Glomerular endothelial cell (primary cell): ENCODE measurements at regions not wholly inside any gene's neighbourhood (a gene's known extent, or its start where the extent isn't known, plus 50 kb on each side); places are given as distances from the start of the nearest gene placed in this dataset.

Experiments
- DNase-seq: peaks from one replicate; pipeline ENCODE4 v3.0.0-alpha.2; 2011; ENCODE audit warnings: low read depth, low spot score; ENCODE audit errors: extremely low read depth

DNA sequence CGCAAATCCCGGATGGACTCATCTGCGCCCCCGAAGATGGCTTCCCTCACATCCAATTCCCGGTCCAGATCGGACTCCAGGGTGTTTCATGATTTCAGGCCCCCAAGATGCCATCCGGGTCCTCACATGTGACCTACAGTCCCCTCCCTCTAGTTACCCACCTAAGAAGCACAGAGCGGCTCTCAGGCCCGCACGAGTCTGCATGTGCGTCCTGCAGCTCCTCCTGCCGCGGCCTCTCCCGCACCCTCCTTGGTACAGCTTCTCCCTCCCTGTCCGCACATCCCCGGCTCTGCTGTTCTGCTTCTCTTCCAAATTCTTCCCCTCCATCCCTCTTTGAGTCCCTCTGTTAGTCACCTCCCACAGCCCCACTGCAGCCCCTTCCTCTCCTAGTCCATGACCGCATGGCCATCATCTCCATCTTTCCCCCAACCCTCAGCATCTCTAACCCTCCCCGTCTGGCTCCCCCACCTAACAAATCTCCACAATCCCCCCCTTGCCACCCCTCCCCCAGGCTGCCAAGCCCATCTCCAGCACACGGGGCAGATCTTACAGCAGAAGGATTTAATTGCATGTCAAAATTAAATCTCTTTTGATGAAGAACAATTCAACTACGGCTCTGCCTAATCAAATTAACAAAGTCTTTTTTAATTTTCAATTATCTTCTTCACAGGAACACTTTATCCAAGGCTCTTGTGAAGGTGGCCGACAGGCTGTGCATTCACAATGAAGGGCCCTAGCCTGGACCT lies 231.0 kb downstream of the RBFOX3 start:
- DNase-seq: no peak

DNA sequence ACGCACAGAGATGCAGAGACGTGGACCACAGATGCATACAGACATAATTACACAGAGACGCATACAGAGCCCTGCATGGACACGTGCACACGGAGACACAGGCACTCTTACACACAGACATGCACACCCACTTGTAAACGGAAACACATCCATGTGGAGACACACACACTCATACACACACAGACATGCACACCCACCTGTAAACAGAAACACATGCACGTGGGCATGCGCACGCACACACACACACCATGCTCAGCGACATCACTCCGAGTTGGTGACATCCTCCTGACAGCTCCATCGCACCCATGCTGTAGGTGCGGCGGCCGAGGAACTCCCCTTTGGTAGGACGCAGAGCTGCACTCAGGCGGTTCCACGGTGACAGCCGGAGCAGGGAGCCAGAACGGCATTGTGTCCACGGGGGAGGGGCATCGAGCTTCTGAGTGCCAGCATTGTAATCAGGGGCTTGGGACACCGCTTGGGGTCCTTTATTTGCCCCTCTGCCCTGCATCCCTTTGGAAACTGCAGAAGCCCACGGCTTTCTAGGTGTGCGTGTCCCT lies 233.5 kb downstream of the RBFOX3 start:
- DNase-seq: no peak

DNA sequence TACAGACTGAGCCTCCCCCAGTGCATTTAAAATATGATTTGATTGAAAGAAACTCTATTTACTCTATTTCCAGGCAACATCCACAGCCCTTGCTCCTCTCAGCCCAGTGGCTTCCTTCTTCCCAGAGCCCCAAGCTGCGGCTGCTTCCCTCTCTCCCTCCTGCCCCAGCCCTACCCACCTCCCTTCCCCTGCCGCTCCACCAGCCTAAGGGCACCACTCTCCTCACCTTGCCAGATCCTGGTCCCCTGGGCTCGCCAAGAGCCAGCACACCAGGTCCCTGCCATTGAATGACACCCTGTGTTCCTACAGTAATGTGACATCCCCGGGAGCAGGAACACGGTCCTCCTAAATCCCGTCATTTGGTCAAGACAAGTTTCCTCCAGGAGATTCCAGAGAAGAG lies 236.0 kb downstream of the RBFOX3 start:
- DNase-seq: no peak

DNA sequence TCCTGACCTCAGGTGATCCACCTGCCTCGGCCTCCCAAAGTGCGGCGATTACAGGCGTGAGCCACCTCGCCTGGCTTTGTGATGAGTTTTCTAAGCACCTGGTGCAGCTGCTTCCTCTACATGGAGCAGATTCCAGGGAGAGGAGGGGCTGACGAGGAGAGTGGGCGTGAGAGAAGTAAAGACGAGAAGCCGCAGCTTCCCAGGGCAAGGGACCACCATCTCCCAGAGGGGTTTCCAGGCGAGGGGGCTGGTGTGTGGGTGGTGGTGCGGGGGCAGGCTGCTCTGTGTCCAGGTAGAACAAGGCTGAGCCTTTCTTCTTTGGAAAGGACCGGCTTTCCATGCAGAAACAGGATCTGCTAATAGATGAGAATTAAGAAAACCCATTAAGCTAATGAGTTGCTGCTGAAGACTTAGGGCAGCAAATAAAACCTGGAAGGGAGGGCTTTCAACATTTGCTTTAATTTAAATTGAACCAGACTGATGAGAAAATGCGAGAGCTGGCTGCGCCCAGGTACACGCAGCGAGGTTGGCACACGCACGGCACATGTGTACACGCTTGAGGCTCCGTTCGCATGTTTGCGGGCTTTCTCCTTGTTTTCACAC lies 236.7 kb downstream of the RBFOX3 start:
- DNase-seq: no peak

DNA sequence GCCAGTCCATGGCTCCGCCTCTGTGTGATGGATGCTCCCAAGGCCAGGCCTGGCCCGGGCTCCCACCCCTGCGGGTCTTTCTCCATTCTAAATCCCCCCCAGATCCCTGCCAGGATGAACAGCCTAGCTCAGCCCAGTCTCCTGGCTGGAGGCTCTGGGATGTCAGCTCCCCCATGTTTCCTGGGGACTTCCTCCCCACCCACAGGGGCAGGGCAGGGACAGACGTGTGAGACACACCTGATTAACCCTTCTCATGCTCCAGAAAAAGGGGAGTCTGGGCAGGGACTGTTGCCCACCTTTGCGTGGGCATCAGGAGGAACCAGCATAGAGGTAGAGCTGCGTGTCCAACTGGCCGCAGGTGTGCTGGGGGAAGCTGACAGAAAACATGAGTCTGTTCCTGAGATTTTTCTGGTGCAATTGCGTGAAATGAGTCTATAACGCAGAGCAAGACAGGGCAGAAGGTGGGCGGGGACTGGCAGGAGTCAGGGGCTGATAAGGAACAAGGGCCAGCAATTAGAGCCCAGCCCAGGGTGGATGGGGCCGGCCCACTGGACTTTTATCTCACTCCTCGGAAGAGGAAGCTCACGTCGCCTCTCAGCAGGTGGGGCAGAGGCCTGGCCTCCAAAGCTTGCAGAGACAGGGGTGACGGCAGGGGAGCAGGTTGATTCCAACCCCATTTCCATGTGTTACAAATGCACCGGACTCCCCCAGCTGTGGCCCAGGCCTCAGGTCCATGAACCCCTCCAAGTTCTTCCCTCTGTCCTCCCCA lies 238.2 kb downstream of the RBFOX3 start:
- DNase-seq: no peak

DNA sequence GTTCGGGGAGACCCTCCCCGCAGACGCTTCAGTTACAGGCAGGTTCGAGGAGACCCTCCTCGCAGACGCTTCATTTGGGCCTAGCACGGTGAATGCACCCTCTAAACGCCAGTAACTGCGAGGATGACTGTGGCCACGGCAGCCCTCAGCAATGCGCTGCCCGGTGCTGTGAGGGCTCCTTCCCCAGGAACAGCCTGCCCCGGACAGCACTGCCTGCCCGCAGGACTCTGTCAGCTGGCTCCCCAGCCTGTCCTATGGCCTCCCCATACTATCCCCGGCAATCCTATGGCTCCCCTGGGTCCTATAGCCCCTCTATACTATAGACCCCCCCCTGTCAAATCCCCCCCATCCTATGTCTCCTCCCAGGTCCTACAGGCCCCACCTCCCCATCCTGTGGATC lies 238.9 kb downstream of the RBFOX3 start:
- DNase-seq: no peak

DNA sequence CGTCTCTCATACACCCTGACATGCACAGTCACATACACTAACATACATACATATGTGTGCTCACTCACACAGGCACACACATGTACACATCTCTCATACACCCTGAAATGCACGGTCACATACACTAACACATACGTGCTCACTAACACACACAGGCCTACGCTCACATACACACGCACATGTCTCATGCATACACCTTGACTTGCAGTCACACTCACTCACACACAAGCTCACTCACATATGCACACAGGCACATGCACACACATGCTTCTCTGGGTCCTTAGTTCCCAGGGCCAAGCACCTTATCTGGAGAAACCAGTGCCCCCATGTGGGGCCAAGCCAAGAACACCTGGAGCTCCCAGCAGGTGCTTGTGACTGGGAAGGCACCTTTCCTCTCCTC lies 240.3 kb downstream of the RBFOX3 start:
- no peak for DNase-seq

DNA sequence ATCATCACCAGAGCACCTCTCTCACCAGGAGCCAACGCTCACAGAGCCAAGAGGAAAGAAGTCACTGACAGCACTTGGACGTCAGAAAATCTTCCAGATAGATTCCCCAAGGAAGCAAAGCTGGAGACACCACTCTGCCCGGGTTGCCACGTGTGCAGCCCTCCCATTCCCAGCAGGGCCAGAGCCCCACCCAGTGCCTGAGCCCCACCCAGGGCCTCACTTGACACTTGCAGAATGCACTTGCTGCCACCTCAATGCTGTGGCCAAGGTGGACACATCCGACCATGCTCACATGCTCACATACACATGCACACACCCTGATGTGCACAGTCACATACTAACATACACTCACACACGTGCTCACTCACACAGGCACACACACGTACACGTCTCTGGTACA lies 240.7 kb downstream of the RBFOX3 start:
- no peak for DNase-seq

DNA sequence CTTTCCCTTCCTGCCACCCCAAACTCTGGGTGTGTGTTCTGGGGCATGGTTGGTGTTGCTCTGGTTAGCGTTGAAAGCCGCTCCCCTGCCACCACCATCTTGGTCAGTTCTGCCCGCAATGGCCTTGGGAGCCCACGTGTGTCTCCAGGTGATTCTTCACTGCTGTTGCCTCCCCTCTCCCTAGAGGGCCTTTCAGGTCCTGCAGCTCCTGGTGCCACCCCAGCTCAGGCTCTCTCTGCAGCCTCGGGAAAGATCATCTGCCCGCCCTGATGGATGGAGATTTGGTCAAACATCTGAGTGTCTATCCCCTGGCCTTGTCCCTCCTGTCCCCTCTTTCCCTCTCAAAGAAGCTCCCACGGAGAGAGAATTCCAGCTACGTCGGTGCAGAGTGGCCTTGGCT lies 241.3 kb downstream of the RBFOX3 start:
- DNase-seq: no peak

DNA sequence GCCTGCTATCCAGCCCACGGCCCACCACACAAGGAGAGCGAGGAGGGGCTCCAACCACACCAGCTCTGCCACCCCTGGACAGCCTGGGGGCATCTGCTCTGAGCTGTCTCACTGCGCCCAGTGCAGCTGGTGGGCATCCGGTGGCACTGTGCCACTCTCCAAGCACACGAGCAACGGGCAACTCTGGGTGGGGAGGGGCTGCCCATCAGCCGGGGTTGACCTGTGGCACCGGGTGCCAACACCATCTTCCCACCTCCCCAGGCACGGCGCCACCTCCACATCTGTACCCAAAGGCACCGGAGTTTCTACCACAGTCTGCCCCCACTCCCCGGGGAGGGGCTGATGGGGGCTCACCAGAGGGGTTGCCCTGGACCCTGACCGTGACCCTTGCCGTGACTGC lies 241.8 kb downstream of the RBFOX3 start:
- no peak for DNase-seq

DNA sequence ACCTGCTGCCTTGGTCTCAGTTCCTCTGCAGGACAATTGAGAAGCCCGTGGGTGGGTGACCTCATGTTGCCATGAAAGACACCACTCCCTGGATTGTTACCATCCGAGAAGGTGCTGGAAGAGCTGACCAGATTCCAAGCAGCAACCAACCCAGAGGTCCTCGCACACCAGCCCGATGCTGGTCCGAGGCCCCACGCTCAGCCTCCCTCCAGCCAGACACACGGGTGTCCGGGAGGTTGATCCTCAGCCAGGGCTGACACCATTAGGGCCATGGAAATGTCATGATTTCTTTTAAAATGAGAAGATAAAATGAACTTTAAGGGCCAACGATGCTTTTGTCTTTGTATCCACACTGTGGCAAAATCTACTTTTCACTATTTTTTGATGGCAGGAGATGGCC lies 242.3 kb downstream of the RBFOX3 start:
- no peak for DNase-seq

DNA sequence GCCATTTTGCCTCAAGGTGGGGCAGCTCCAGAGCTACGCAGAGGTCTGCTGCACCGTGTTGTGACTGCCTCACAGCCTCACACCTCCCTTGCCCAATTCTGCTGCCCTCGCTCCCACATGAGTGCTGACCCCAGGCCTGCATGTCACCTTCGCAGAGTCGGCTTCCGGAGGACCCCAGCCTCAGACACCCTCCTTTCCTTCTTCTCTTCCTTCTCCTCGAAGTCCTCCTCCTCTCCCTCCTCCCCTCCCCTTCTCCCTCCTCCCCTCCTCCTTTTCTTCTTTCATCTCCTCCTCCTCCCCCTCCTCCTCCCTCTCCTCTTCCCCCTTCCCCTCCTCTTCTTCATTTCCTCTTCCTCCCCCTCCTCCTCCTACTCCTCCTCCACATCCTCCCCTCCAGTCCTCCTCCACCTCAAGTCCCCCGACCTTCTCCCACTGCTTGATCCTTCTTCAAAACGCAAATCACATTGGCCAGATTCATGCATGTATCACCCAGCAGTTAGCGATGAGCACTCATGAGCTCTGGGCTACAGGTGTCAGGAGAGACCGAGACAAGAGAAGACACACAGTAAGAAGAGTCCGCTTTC lies 243.8 kb downstream of the RBFOX3 start:
- no peak for DNase-seq

DNA sequence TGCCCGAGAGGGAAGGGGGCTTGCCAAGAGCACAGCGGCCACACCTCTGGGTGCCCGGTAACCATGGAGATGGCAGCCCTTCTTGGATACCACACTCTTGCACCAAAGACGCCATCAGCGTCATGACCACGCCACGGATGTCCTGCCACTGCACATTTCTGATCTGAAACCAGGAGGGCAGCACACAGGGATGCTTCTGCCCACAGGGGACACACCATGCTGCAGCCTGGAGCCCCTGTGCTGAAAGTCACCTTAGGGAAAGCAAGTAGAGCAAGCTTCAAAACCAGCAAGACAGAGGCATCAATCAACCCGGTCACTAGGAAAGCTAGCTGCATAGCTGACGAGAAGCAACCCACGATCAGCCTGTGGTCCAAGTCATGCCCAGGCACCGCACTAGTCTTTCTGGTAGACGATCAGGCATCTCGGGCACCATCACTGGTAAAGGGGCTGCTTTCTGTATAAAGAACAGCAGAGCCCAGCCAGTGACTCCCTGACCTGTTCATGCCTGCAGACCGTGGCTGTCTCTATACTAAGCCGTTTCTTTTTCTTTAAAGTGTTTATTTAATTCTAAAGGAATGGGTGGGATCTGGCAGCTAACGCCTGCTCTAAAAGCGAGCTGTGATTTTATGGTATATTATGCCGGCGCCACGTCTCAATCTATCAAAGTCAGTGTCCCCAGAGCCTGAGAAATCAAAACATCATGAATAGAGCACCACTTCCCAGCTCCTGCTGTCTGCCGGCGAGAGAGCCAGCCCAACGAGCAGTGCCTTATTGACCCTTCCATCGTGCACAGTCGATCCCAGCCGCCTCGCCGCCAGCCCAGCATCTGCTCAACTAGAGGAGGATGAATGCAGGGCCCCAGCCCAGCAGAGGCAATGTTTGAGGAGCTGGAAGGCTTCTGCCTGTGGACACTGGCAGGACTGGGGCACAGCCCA lies 244.7 kb downstream of the RBFOX3 start:
- no peak for DNase-seq

DNA sequence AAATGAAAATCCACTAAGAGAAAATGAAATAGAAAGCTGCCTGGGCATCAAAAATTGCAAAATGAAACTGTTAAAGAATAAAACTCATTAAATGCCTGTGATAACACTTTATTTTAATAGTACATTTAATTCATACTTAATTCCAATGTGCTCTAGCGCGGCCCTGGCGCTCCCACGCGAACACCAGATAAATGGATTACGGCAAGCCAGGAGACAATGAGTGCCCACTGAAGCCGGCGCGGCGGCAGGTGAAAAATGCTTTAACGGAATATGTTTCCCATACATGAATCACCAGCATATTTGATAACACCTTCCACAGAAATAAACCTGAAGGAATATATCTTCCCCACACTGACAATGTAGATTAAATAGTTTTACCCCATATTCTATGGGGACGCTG lies 245.5 kb downstream of the RBFOX3 start:
- no peak for DNase-seq

DNA sequence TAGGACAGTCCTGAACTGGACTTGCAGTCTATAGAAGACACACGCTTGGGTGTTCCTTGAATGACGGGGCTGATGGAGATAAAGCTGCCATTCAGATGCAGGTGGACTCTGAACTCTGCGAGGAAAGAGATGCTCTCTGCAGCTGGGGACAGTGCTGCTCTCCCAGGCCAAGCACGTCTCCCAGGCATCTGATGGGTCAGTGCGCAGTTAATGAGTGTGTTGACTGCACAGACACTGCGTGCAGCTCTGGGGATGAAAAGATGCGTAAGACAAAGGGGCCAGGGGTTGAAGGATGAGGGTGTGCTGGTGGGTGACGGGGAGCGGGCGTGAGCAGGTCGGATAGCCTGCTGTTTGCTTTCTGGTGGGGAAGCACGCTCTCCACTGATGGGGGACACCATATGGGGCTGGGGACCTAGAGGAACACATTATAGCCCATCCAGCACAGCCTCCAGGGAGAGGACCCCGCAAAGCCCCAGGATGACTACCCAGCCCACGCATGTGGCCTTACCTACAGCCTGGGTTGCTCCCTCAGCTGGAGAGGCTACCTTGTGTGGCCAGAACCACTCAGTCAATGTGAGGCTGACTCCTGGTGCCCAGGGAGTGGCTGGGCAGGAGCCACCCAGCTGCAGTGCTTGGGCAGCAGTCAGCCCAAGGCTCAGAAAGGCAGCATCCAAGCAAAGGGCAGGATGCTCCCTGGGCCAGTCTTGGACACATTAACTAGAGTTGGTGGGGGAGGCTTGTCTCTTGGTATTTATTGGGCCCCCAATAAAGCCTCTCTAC lies 246.3 kb downstream of the RBFOX3 start:
- DNase-seq: no peak

DNA sequence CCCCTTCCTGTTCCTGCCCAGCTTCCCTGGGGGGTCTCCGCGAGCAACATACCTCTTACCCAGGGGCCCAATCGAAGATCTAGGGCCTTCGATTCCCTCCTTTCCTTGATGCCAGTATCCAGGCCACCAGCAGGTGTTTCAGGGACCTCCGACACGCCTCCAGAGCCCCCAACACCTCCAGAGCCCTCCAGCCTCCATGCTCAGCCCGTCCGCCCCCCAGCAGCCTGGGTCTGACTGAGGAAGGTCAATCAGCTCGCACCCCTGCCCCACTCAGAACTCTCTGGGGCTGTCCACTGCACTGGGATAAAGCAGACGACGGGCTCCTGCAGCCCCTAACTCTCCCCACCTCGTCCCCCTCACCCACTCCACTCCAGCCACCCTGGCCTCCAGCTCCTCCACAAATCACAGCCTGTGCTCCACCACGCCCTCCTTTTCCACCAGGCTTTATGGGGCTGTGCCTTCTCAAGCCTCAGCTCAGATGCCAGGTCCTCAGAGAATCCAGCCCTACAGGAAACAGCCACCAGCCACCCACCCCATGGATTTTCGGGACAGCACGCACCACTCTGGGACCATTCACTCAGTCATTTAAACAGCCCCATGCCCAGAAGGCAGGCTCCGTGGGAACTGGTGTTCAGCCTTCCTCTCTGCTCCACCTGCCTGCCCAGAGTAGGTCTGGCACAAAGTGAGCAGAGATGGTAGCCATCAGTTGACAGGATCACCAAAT lies 247.1 kb downstream of the RBFOX3 start:
- no peak for DNase-seq

DNA sequence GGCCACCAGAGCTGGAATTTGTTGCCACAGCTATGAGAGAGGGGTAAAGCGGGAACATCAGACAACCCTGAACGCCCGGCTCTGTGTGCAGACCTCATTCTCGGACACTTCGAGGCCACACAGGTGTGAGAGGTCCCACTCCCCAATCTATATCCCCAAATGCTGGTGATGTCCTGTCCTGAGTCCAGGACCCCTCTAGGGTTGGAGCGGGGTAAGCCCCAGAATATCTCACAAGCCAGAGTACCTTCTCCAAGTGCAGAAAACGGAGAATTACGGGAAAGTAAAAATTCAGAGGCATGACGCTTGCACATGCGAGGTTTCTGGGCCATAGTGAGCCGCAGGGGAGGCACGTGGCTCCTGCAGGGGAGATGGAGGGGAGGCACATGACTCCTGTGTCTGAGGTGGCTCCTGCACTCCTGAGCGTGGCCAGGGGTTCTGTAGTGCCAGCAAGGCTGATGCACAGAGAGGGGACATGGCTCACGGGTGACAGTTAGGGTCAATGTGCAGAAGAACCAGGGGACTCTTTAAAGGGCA lies 248.0 kb downstream of the RBFOX3 start:
- DNase-seq: no peak

DNA sequence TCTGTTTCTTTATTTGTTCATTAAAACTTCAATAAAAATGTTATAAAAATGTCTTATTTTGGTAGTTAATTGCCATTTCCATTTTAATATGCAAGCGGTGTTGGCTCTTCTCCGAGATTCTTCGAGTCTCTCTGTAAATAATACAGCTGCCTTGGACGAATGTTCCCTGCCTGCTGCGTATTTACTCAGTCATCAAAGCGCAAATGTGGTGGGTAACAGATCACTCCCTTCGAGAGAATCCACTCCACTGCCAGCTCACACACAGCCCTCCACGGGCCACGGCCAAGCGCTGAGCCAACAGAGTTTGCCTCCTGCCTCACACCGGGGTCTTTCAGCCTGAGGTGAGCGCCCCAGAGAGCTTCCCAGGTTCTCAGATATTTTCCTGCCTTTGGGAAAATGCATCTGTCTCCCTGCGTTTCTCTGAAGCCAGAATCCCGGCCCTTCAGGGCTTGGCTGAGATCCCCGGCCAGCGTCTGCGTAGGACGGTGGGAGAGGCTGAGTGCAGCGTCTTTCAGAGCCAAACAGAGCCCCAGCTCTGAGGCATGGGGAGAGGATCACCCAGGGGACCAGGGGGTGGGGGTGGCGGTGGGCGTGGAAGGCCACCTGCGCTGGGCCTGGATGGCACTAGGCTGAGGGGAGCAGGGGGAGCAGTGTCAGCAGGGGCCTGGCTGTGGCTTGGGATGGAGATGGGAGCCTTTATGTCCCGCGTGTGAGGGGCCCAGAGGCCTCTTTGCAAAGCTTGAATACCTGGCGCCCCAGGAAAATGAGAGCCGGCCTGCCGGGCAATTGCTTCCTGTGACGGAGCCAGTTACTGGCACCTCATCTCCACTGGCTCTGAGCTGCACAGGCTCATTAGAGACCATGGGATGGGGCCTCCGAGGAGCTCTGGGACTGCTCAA lies 248.7 kb downstream of the RBFOX3 start:
- no peak for DNase-seq
